Fibroblast of lung (primary cell): ENCODE measurements at regions not wholly inside any gene's neighbourhood (a gene's known extent, or its start where the extent isn't known, plus 50 kb on each side); places are given as distances from the start of the nearest gene placed in this dataset.

ENCODE experiments used
- DNase-seq, 2 donors: peaks; one replicate each; pipeline versions ENCODE4 v3.0.0 to v3.0.0-alpha.2; 2010; ENCODE audit warnings: low read depth in 2 of 2
- H2AFZ ChIP-seq: 2 replicates; pipeline ENCODE4 v1.5.1; 2012; ENCODE audit warnings: low read length, control low read depth, inconsistent platforms
- H3K27ac ChIP-seq: 2 replicates; pipeline ENCODE4 v1.5.1; 2011; ENCODE audit warnings: low read length, control low read depth; ENCODE audit not compliant: insufficient read depth
- H3K27me3 ChIP-seq: 2 replicates; pipeline ENCODE4 v1.5.1; 2011; ENCODE audit warnings: mild to moderate bottlenecking, low read length; ENCODE audit not compliant: control insufficient read depth, insufficient read depth
- H3K36me3 ChIP-seq: 2 replicates; pipeline ENCODE4 v1.5.1; 2011; ENCODE audit warnings: low read length; ENCODE audit not compliant: control insufficient read depth, insufficient read depth
- H3K4me1 ChIP-seq: 2 replicates; pipeline ENCODE4 v1.5.1; 2011; ENCODE audit warnings: low read length; ENCODE audit not compliant: control insufficient read depth, insufficient read depth; ENCODE audit errors: extremely low read depth
- H3K4me2 ChIP-seq: 2 replicates; pipeline ENCODE4 v1.5.1; 2011; ENCODE audit warnings: low read length, control low read depth; ENCODE audit not compliant: insufficient read depth; ENCODE audit errors: extremely low read depth
- H3K4me3 ChIP-seq, 4 experiments: fragments of 200-600 bp in 1 of 4; sonication (generic) in 1 of 4; replicated peaks in 1 of 4; 2 replicates each; pipeline ENCODE4 v1.5.1; 2011 to 2016; ENCODE audit warnings: low read length in 4 of 4, low read depth in 3 of 4, mild to moderate bottlenecking in 3 of 4, control low read depth in 2 of 4, inconsistent platforms in 1 of 4, mixed read lengths in 1 of 4; ENCODE audit not compliant: insufficient read depth in 1 of 4; ENCODE audit errors: control extremely low read depth in 1 of 4
- H3K79me2 ChIP-seq: 2 replicates; pipeline ENCODE4 v1.5.1; 2012; ENCODE audit warnings: mild to moderate bottlenecking, low read length, inconsistent platforms; ENCODE audit not compliant: control insufficient read depth, insufficient read depth
- H3K9ac ChIP-seq: 2 replicates; pipeline ENCODE4 v1.5.1; 2011; ENCODE audit warnings: mild to moderate bottlenecking, low read length, control low read depth; ENCODE audit not compliant: insufficient read depth
- H3K9me3 ChIP-seq: 2 replicates; pipeline ENCODE4 v1.5.1; 2012; ENCODE audit warnings: low read depth, low read length; ENCODE audit not compliant: control insufficient read depth, insufficient read depth
- H4K20me1 ChIP-seq: 2 replicates; pipeline ENCODE4 v1.5.1; 2011; ENCODE audit warnings: low read length; ENCODE audit not compliant: control insufficient read depth, insufficient read depth; ENCODE audit errors: extremely low read depth
- CTCF ChIP-seq, 2 donors: IDR thresholded peaks in 1 of 2; conservative IDR thresholded peaks in 1 of 2; 1 replicate in 1 of 2; 2 replicates in 1 of 2; pipeline ENCODE4 v1.5.1; 2011 to 2012; ENCODE audit warnings: low read length in 2 of 2, control low read depth in 1 of 2, inconsistent platforms in 1 of 2, low read depth in 1 of 2, mild to moderate bottlenecking in 1 of 2
- EZH2 ChIP-seq: IDR thresholded peaks from 2 replicates; pipeline ENCODE4 v1.5.1; 2012; ENCODE audit warnings: low read length, control low read depth, mild to moderate bottlenecking; ENCODE audit errors: missing control alignments

DNA sequence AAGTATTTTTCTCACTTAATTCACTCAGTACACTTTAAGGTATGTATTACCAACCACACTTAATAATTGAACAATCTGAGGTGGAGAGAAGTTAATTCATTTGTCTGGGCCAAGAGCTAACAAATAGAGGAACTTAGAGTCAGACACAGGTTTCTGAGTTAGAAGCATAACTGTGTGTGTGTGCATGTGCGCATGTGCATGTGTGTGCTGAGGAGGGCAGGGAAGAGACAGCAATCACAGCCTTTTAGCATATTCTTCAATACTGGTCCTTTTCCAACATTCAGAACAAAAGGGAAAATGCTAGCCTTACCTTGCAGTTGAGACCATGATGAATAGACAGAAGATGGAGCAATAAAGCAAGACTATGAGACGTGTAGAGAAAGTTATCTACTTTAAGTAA lies 136.2 kb upstream of the ATP5MC3 start:
- Histone ChIP-seq H3K4me1 (no peaks in the 10 kb centered on the region), H3K9me3 (no peaks in the 10 kb centered on the region), H3K36me3 (no peaks in the 10 kb centered on the region), H2AFZ (no peak overlapping the region), H3K4me2 (no peak overlapping the region), H3K27ac (no peak overlapping the region), H3K9ac (no peak overlapping the region), H4K20me1 (no peaks in the 10 kb centered on the region), H3K79me2 (no peaks in the 10 kb centered on the region), H3K27me3 (no peaks in the 10 kb centered on the region), H3K4me3 (no peak overlapping the region)
- no peak for TF ChIP-seq CTCF (conservative IDR thresholded peaks at IDR 0.05 in 1 of 2, IDR thresholded peaks at IDR 0.05 in 1 of 2; ENCODE audit: low read depth in 1 of 2, low read length in 2 of 2)
- TF ChIP-seq EZH2: no peak
- no peak for DNase-seq

DNA sequence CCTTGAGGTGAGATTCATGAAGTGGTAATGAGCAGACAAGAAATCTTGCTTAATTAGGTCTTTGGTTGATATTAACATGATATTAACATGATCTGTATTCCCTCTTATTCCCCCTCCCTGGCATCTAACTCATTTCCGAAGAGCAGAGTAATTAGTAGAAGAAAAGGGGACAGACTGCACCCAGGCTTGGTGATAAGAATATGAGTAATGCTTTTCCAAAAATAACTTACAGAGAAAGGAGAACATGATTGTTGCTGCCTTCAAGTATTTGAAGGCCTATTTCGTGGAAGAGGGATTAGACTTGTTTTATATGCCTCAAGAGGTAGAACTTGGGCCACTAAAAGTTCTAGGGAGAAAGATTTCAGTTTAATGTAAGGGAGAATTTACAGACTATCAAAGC lies 130.6 kb upstream of the ATP5MC3 start:
- TF ChIP-seq CTCF (conservative IDR thresholded peaks at IDR 0.05 in 1 of 2, IDR thresholded peaks at IDR 0.05 in 1 of 2; ENCODE audit: low read depth in 1 of 2, low read length in 2 of 2): no peak
- no peak for TF ChIP-seq EZH2
- H2AFZ ChIP-seq: no peak overlapping the region
- H3K27ac ChIP-seq: no peak overlapping the region
- H3K4me1 ChIP-seq: no peaks in the 10 kb centered on the region
- no peak overlapping the region for H3K4me3 ChIP-seq
- H3K9me3 ChIP-seq: no peaks in the 10 kb centered on the region
- DNase-seq: no peak
- no peaks in the 10 kb centered on the region for H4K20me1 ChIP-seq
- no peaks in the 10 kb centered on the region for H3K36me3 ChIP-seq
- H3K4me2 ChIP-seq: no peak overlapping the region
- H3K79me2 ChIP-seq: no peaks in the 10 kb centered on the region
- H3K9ac ChIP-seq: no peak overlapping the region
- H3K27me3 ChIP-seq: no peaks in the 10 kb centered on the region

- no peaks in the 10 kb centered on the region for H4K20me1 ChIP-seq
- H3K27ac ChIP-seq: no peak overlapping the region
- no peaks in the 10 kb centered on the region for H3K4me1 ChIP-seq
- DNase-seq: no peak
- H3K4me3 ChIP-seq: no peak overlapping the region
- no peaks in the 10 kb centered on the region for H3K27me3 ChIP-seq
- no peak overlapping the region for H3K9ac ChIP-seq
- H3K9me3 ChIP-seq: no peaks in the 10 kb centered on the region
- TF ChIP-seq EZH2 (no peak), CTCF (conservative IDR thresholded peaks at IDR 0.05 in 1 of 2, IDR thresholded peaks at IDR 0.05 in 1 of 2; ENCODE audit: low read depth in 1 of 2, low read length in 2 of 2) (no peak)
- H3K4me2 ChIP-seq: no peak overlapping the region
- H3K36me3 ChIP-seq: no peaks in the 10 kb centered on the region
- H2AFZ ChIP-seq: no peak overlapping the region
- H3K79me2 ChIP-seq: no peaks in the 10 kb centered on the region
Measured at GRCh38 chr2:175310813-175311504, 129.4 kb upstream of the ATP5MC3 start.
